HCT116 (cell line): ENCODE measurements at regions not wholly inside any gene's neighbourhood (a gene's known extent, or its start where the extent isn't known, plus 50 kb on each side); places are given as distances from the start of the nearest gene placed in this dataset.

Source experiments
- ATAC-seq: fragments of 200-7000 bp; cut with Tn5 transposase; 2 replicates; pipeline ENCODE4 v1.9.1; 2020; ENCODE audit warnings: mild to moderate bottlenecking, moderate library complexity
- BruUV-seq: library from RNA; stranded (reverse); fragments of 400-500 nt; replicated peaks from 2 replicates; lab custom pipeline; 2021; lab: Mats Ljungman, UMichigan
- CTCF ChIA-PET: fragments of 300-600 bp; sonication (Branson Sonifier 250); formaldehyde crosslinking; loops from one replicate; lab custom pipeline; 2021; ENCODE audit warnings: antibody characterized with exemption; lab: Charles Lee
- POLR2A ChIA-PET: fragments of 300-600, 350-600 bp; sonication (Branson Sonifier 250); formaldehyde crosslinking; loops from one replicate; lab custom pipeline; 2021; ENCODE audit warnings: antibody characterized with exemption; lab: Charles Lee
- RAD21 ChIA-PET, 2 experiments: fragments of 300-600 bp; sonication (Branson Sonifier 250); formaldehyde crosslinking; loops; one replicate each; lab custom pipeline; 2023; ENCODE audit warnings: low total read pairs in 2 of 2; ENCODE audit not compliant: uncharacterized antibody in 2 of 2, unreplicated experiment in 2 of 2, low non-redundant PET in 1 of 2; lab: Charles Lee
- DNase-seq: peaks from one replicate; pipeline ENCODE4 v3.0.0-alpha.2; 2010; ENCODE audit warnings: low read depth, low spot score
- H2AFZ ChIP-seq: fragments of 200-600 bp; shearing (Covaris generic), sonication (generic); 2 replicates; pipeline ENCODE4 v1.6.1; 2017; ENCODE audit warnings: low read depth, mixed run types, mixed read lengths, antibody characterized with exemption, low read length; ENCODE audit not compliant: poor library complexity, severe bottlenecking
- H3K27ac ChIP-seq: 2 replicates; pipeline ENCODE4 v1.5.1; 2012; ENCODE audit warnings: low read depth, low read length
- H3K27me3 ChIP-seq: fragments of 200-600 bp; sonication (generic); 2 replicates; pipeline ENCODE4 v1.6.1; 2016; ENCODE audit warnings: mixed run types, low read length, mixed read lengths; ENCODE audit not compliant: insufficient read depth
- H3K36me3 ChIP-seq, 2 experiments: fragments of 200-500 bp in 1 of 2; fragments of 200-600 bp in 1 of 2; sonication (Bioruptor generic) in 1 of 2; sonication (generic) in 1 of 2; 2 replicates each; pipeline versions ENCODE4 v1.5.1 to v1.6.1; 2014 to 2016; ENCODE audit warnings: low read length in 2 of 2, inconsistent platforms in 1 of 2, mixed read lengths in 1 of 2, mixed run types in 1 of 2; ENCODE audit not compliant: insufficient read depth in 2 of 2, control insufficient read depth in 1 of 2
- H3K4me1 ChIP-seq, 2 experiments: fragments of 200-600 bp in 1 of 2; sonication (generic) in 1 of 2; 2 replicates each; pipeline versions ENCODE4 v1.5.1 to v1.6.1; 2012 to 2017; ENCODE audit warnings: low read length in 2 of 2, inconsistent platforms in 1 of 2, mild to moderate bottlenecking in 1 of 2, mixed read lengths in 1 of 2, mixed run types in 1 of 2, moderate library complexity in 1 of 2; ENCODE audit not compliant: insufficient read depth in 2 of 2, control insufficient read depth in 1 of 2
- H3K4me2 ChIP-seq: fragments of 200-600 bp; sonication (generic); 2 replicates; pipeline ENCODE4 v1.6.1; 2017; ENCODE audit warnings: mixed run types, low read length, mixed read lengths
- H3K4me3 ChIP-seq, 2 experiments: fragments of 200-600 bp in 1 of 2; sonication (generic) in 1 of 2; replicated peaks in 1 of 2; 2 replicates each; pipeline ENCODE4 v1.5.1; 2011 to 2016; ENCODE audit warnings: low read length in 2 of 2, control low read depth in 1 of 2, low read depth in 1 of 2, mild to moderate bottlenecking in 1 of 2, mixed read lengths in 1 of 2, mixed run types in 1 of 2
- H3K79me2 ChIP-seq: fragments of 200-600 bp; sonication (generic); 2 replicates; pipeline ENCODE4 v1.6.1; 2017; ENCODE audit warnings: mild to moderate bottlenecking, mixed run types, low read length, moderate library complexity, mixed read lengths; ENCODE audit not compliant: insufficient read depth
- H3K9ac ChIP-seq: fragments of 200-600 bp; sonication (generic); 2 replicates; pipeline ENCODE4 v1.6.1; 2016; ENCODE audit warnings: low read length, mixed read lengths
- H3K9me2 ChIP-seq: fragments of 200-600 bp; sonication (generic), shearing (Covaris generic); 2 replicates; pipeline ENCODE4 v1.6.1; 2017; ENCODE audit warnings: mixed run types, mild to moderate bottlenecking, moderate library complexity; ENCODE audit not compliant: insufficient read depth
- H3K9me3 ChIP-seq, 2 experiments: fragments of 200-500 bp in 1 of 2; fragments of 200-600 bp in 1 of 2; sonication (Bioruptor generic) in 1 of 2; sonication (generic) in 1 of 2; 2 replicates each; pipeline ENCODE4 v1.6.1; 2014 to 2017; ENCODE audit warnings: low read length in 2 of 2, mixed read lengths in 2 of 2, inconsistent platforms in 1 of 2, low read depth in 1 of 2, mild to moderate bottlenecking in 1 of 2, mixed run types in 1 of 2, moderate library complexity in 1 of 2; ENCODE audit not compliant: control insufficient read depth in 1 of 2, insufficient read depth in 1 of 2
- H4K20me1 ChIP-seq: fragments of 200-600 bp; sonication (generic), shearing (Covaris generic); 2 replicates; pipeline ENCODE4 v1.6.1; 2017; ENCODE audit warnings: mixed run types, mild to moderate bottlenecking, moderate library complexity; ENCODE audit not compliant: insufficient read depth
- CEBPB ChIP-seq: IDR thresholded peaks from 2 replicates; pipeline ENCODE4 v1.6.1; 2012; ENCODE audit warnings: low read depth
- EGR1 ChIP-seq: IDR thresholded peaks from 2 replicates; pipeline ENCODE4 v1.6.1; 2012; ENCODE audit warnings: low read depth
- ELF1 ChIP-seq: IDR thresholded peaks from 2 replicates; pipeline ENCODE4 v1.6.1; 2012; ENCODE audit warnings: low read depth, borderline replicate concordance
- POLR2A ChIP-seq: IDR thresholded peaks from 2 replicates; pipeline ENCODE4 v1.7.0; 2011; ENCODE audit warnings: borderline replicate concordance; ENCODE audit not compliant: insufficient read depth, insufficient read length; ENCODE audit errors: extremely low read depth
- POLR2AphosphoS5 ChIP-seq: IDR thresholded peaks from 2 replicates; pipeline ENCODE4 v1.6.1; 2011; ENCODE audit warnings: mild to moderate bottlenecking, low read depth, low read length, moderate library complexity
- SIN3A ChIP-seq: IDR thresholded peaks from 2 replicates; pipeline ENCODE4 v1.6.1; 2012; ENCODE audit warnings: low read depth
- SP1 ChIP-seq: IDR thresholded peaks from 2 replicates; pipeline ENCODE4 v1.6.1; 2012; ENCODE audit warnings: low read depth
- SRF ChIP-seq: IDR thresholded peaks from 2 replicates; pipeline ENCODE4 v1.6.1; 2012; ENCODE audit warnings: low read depth
- TCF7L2 ChIP-seq: IDR thresholded peaks from 2 replicates; pipeline ENCODE4 v1.7.0; 2011; ENCODE audit warnings: borderline replicate concordance, inconsistent platforms; ENCODE audit not compliant: insufficient read depth, insufficient read length; ENCODE audit errors: extremely low read depth
- YY1 ChIP-seq: IDR thresholded peaks from 2 replicates; pipeline ENCODE4 v1.6.1; 2011; ENCODE audit warnings: low read length, low read depth, moderate library complexity, mild to moderate bottlenecking; ENCODE audit not compliant: insufficient replicate concordance; ENCODE audit errors: extremely low read depth
- ZFX ChIP-seq: fragments of 450-650 bp; IDR thresholded peaks from 2 replicates; pipeline ENCODE4 v1.6.1; 2017
- ZNF274 ChIP-seq: fragments of 200-500 bp; sonication (Bioruptor generic); IDR thresholded peaks from 2 replicates; pipeline ENCODE4 v1.6.1; 2014; ENCODE audit warnings: mild to moderate bottlenecking, low read depth, low read length, inconsistent platforms
- intact Hi-C: fragments of 100-400 bp; cut with micrococcal nuclease; formaldehyde crosslinking; loops from 2 replicates; pipeline ENCODE4 v1.10.0; 2022
- TF ChIP-seq, protein P1 (sequence below): IDR thresholded peaks from 2 replicates; pipeline ENCODE4 v1.6.1; 2012
- TF ChIP-seq, protein P2 (sequence below): IDR thresholded peaks from 2 replicates; pipeline ENCODE4 v1.6.1; 2012

DNA sequence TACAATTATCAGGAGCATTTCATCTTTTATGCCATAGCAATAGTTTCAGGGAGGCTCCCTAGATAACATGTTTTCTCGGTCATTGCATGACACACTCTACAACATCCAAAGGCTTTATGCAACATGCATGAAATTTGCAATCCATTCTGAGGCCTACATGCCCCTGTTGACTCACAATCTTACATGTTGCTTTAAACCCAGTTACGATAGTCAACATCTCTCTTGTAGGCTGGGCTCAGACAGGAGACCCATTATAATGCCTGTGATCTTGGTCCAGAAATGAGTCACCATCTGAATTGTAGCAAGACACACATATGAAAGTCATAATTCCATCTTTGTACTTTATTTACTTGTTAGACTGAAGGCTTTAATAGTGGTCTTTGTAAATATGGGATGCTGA, 1050.3 kb upstream of the AMELY start:
- RAD21 ChIA-PET, result no interaction called here
- intact Hi-C loops, result no loop called here
- no peak overlapping the region for H3K4me2 ChIP-seq
- no peak overlapping the region for H3K4me3 ChIP-seq
- no peaks in the 10 kb centered on the region for H3K79me2 ChIP-seq
- no peak overlapping the region for H2AFZ ChIP-seq
- H3K36me3 ChIP-seq, result no peaks in the 10 kb centered on the region
- no peaks in the 10 kb centered on the region for H3K9me2 ChIP-seq
- no TSS peak for BruUV-seq
- CTCF ChIA-PET, result no interaction called here
- H4K20me1 ChIP-seq, result no peaks in the 10 kb centered on the region
- H3K9me3 ChIP-seq, result no peaks in the 10 kb centered on the region
- POLR2A ChIA-PET, result no interaction called here
- no peak for ATAC-seq
- DNase-seq, result no peak
- no peak overlapping the region for H3K27ac ChIP-seq
- no peak overlapping the region for H3K9ac ChIP-seq
- H3K27me3 ChIP-seq, result no peaks in the 10 kb centered on the region
- no peaks in the 10 kb centered on the region for H3K4me1 ChIP-seq
- TF ChIP-seq YY1, result no peak
- TF ChIP-seq ZFX, result no peak
- no peak for TF ChIP-seq CEBPB
- TF ChIP-seq SRF, result no peak
- TF ChIP-seq SP1, result no peak
- no peak for TF ChIP-seq POLR2AphosphoS5
- no peak for TF ChIP-seq TCF7L2
- TF ChIP-seq, protein P1, sequence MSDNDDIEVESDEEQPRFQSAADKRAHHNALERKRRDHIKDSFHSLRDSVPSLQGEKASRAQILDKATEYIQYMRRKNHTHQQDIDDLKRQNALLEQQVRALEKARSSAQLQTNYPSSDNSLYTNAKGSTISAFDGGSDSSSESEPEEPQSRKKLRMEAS, result no peak
- TF ChIP-seq, protein P2, sequence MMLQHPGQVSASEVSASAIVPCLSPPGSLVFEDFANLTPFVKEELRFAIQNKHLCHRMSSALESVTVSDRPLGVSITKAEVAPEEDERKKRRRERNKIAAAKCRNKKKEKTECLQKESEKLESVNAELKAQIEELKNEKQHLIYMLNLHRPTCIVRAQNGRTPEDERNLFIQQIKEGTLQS, result no peak
- no peak for TF ChIP-seq POLR2A
- TF ChIP-seq SIN3A, result no peak
- TF ChIP-seq ELF1, result no peak
- no peak for TF ChIP-seq EGR1
- TF ChIP-seq ZNF274, result no peak
